AG09309 (cell line): ENCODE measurements at regions not wholly inside any gene's neighbourhood (a gene's known extent, or its start where the extent isn't known, plus 50 kb on each side); places are given as distances from the start of the nearest gene placed in this dataset.
"Not testable (repeated sequence)": the region's sequence is repeated elsewhere in the genome, so short reads cannot be mapped to it uniquely, and the experiment has no call there.

ENCODE experiments used
- DNase-seq: peaks from one replicate; pipeline ENCODE4 v3.0.0-alpha.2; 2010; ENCODE audit warnings: low read depth
- H3K4me3 ChIP-seq: 2 replicates; pipeline ENCODE4 v1.5.1; 2011; ENCODE audit warnings: mild to moderate bottlenecking, low read depth, low read length, moderate library complexity; ENCODE audit not compliant: control insufficient read depth
- CTCF ChIP-seq: IDR thresholded peaks from 2 replicates; pipeline ENCODE4 v1.5.1; 2011; ENCODE audit warnings: mild to moderate bottlenecking, low read depth, low read length, inconsistent platforms; ENCODE audit not compliant: insufficient read depth, control insufficient read depth; ENCODE audit errors: missing control alignments

- no peak overlapping the region for H3K4me3 ChIP-seq
- no peak for DNase-seq
- TF ChIP-seq CTCF = no peak
Observed at GRCh38 chr4:63983224-63983623, 426.0 kb downstream of the TECRL start.

DNA sequence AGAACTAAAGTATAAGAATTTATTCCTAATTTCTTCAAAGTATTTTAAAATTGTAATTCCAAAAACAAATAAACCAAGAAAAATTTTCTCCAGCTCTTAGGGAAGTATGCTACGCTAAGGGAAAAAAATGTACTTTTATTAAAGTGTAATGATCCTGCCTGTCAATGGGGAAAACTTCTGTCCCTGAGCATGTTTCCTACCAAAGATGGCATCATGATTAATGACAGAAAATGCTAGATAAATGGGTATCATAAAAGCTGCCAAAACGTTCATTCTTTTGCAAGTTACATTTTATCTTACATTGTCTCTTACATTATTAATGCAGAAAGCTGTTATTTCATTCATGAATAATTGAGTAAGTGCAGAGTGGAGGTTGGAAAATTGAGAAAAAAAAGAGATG lies 443.4 kb downstream of the TECRL start:
- no peak for TF ChIP-seq CTCF
- no peak overlapping the region for H3K4me3 ChIP-seq
- no peak for DNase-seq

DNA sequence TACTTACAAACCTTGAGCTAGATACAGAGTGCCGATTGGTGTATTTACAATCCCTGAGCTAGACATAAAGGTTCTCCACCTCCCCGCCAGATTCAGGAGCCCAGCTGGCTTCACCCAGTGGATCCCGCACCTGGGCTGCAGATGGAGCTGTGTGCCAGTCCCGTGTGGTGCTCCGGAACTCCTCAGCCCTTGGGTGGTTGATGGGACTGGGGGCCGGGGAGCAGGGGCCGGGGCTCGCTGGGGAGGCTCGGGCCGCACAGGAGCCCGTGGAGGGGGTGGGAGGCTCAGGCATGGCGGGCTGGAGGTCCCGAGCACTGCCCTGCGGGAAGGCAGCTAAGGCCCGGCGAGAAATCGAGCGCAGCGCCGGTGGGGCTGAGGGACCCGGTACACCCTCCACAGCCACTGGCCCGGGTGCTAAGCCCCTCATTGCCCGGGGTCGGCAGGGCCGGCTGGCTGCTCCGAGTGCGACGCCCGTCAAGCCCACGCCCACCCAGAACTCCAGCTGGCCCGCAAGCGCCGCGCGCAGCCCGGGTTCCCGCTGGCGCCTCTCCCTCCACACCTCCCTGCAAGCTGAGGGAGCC lies 466.5 kb downstream of the TECRL start:
- not testable (repeated sequence) for H3K4me3 ChIP-seq, DNase-seq

GRCh38 chr4:63937961-63938360 lies 471.3 kb downstream of the TECRL start:
- DNase-seq = no peak
- H3K4me3 ChIP-seq = no peak overlapping the region
- TF ChIP-seq CTCF = no peak

DNA sequence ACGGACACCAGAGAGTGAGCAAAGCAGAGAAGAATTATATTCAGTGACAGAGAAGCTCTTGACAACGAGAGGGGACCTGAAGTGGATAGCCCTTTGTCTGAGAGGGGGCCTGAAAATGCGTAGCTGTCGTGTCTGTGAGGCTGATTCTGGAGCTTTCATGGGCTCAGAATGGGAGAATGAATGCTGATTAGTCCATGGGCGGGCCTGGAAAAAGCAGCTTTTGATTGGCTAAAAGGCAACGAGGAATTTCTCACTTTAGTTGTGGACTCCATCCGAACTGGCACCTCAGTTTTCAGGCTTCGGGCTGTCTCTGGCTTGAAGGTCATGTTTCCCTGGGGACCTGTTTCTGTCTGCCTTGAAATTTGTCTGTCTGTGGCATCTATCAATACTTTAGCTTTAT lies 487.1 kb downstream of the TECRL start:
- TF ChIP-seq CTCF = no peak
- DNase-seq = no peak
- no peak overlapping the region for H3K4me3 ChIP-seq

GRCh38 chr4:63921561-63921960 lies 487.7 kb downstream of the TECRL start:
- TF ChIP-seq CTCF = no peak
- no peak overlapping the region for H3K4me3 ChIP-seq
- no peak for DNase-seq

DNA sequence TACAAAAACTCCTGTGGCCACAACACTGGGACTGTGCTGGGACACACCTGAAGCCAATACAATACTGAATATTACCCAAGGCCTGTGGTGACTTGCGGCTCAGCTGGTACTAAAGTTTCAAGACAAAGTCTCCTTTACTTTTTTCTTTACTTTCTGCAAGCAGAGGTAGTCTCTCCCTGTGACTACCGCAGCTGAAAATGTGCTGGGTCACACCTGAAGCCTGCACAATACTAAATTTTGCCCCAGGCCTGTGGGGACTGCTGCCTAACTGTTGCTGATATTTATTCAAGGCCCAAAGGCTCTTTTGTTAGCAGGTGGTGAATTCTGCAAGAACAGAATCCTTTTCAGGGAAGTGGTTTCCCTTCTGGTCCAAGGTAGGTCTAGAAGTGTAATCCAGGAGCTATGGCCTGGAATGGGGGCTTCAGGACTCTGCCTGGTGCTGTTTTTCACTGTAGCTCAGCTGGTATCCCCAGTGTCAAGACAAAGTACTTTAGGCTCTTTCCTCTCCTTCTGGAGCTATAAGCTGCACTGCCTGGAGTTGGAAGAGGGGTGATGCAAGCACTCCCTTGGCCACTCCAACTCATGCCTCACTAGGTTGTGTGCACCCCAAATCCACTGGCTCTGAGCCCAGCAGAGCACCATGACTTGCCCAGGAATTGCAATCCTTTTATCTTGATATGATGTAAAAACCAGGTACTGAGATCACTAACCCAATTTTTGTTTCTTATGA lies 489.4 kb downstream of the TECRL start:
- no peak for DNase-seq
- no peak for TF ChIP-seq CTCF
- no peak overlapping the region for H3K4me3 ChIP-seq
